ENCODE measurements at regions not wholly inside any gene's neighbourhood (a gene's known extent, or its start where the extent isn't known, plus 50 kb on each side); places are given as distances from the start of the nearest gene placed in this dataset.

- H3K9me3 Mint-ChIP-seq (ENCODE audit: low read depth): no peaks in the 10 kb centered on the region
- no peak for TF ChIP-seq CTCF (IDR thresholded peaks at IDR 0.05)
- no peak overlapping the region for H3K4me3 Mint-ChIP-seq (ENCODE audit: unreplicated experiment)
- DNase-seq (ENCODE audit: low spot score): no peak
- no peaks in the 10 kb centered on the region for H3K27me3 Mint-ChIP-seq (ENCODE audit: low read depth)
- H3K27ac Mint-ChIP-seq (ENCODE audit: unreplicated experiment): no peak overlapping the region
- H3K4me1 Mint-ChIP-seq (ENCODE audit: low read depth): peaks cover 4% of the 10 kb centered on the region
- no peaks in the 10 kb centered on the region for H3K36me3 Mint-ChIP-seq (ENCODE audit: low read depth)
Observed at GRCh38 chr7:18363751-18364380, 131.7 kb upstream of the HDAC9 start.

- no peaks in the 10 kb centered on the region for H3K27me3 Mint-ChIP-seq (ENCODE audit: low read depth)
- no peaks in the 10 kb centered on the region for H3K36me3 Mint-ChIP-seq (ENCODE audit: low read depth)
- no peak for DNase-seq (ENCODE audit: low spot score)
- no peak overlapping the region for H3K27ac Mint-ChIP-seq (ENCODE audit: unreplicated experiment)
- H3K4me3 Mint-ChIP-seq (ENCODE audit: unreplicated experiment): no peak overlapping the region
- H3K9me3 Mint-ChIP-seq (ENCODE audit: low read depth): no peaks in the 10 kb centered on the region
- no peak for TF ChIP-seq CTCF (IDR thresholded peaks at IDR 0.05)
- H3K4me1 Mint-ChIP-seq (ENCODE audit: low read depth): peaks cover 4% of the 10 kb centered on the region
Observed at GRCh38 chr7:18364396-18364795, 131.2 kb upstream of the HDAC9 start.

- Mint-ChIP-seq H3K4me3 (ENCODE audit: unreplicated experiment) (no peak overlapping the region), H3K9me3 (ENCODE audit: low read depth) (no peaks in the 10 kb centered on the region), H3K27me3 (ENCODE audit: low read depth) (no peaks in the 10 kb centered on the region), H3K36me3 (ENCODE audit: low read depth) (no peaks in the 10 kb centered on the region), H3K4me1 (ENCODE audit: low read depth) (peaks cover 4% of the 10 kb centered on the region), H3K27ac (ENCODE audit: unreplicated experiment) (no peak overlapping the region)
- no peak for TF ChIP-seq CTCF (IDR thresholded peaks at IDR 0.05)
- DNase-seq (ENCODE audit: low spot score): no peak
Observed at GRCh38 chr7:18366394-18366793, 129.2 kb upstream of the HDAC9 start.

GRCh38 chr7:18369011-18369410 lies 126.5 kb upstream of the HDAC9 start:
- no peaks in the 10 kb centered on the region for H3K4me1 Mint-ChIP-seq (ENCODE audit: low read depth)
- no peaks in the 10 kb centered on the region for H3K27me3 Mint-ChIP-seq (ENCODE audit: low read depth)
- H3K9me3 Mint-ChIP-seq (ENCODE audit: low read depth): no peaks in the 10 kb centered on the region
- no peak for TF ChIP-seq CTCF (IDR thresholded peaks at IDR 0.05)
- DNase-seq (ENCODE audit: low spot score): no peak
- no peak overlapping the region for H3K27ac Mint-ChIP-seq (ENCODE audit: unreplicated experiment)
- no peaks in the 10 kb centered on the region for H3K36me3 Mint-ChIP-seq (ENCODE audit: low read depth)
- no peak overlapping the region for H3K4me3 Mint-ChIP-seq (ENCODE audit: unreplicated experiment)

- H3K27me3 Mint-ChIP-seq (ENCODE audit: low read depth): no peaks in the 10 kb centered on the region
- no peak overlapping the region for H3K4me3 Mint-ChIP-seq (ENCODE audit: unreplicated experiment)
- TF ChIP-seq CTCF (IDR thresholded peaks at IDR 0.05): no peak
- DNase-seq (ENCODE audit: low spot score): no peak
- H3K4me1 Mint-ChIP-seq (ENCODE audit: low read depth): no peaks in the 10 kb centered on the region
- H3K36me3 Mint-ChIP-seq (ENCODE audit: low read depth): no peaks in the 10 kb centered on the region
- no peak overlapping the region for H3K27ac Mint-ChIP-seq (ENCODE audit: unreplicated experiment)
- no peaks in the 10 kb centered on the region for H3K9me3 Mint-ChIP-seq (ENCODE audit: low read depth)
Observed at GRCh38 chr7:18370633-18371032, 124.9 kb upstream of the HDAC9 start.

Measured in chondrocyte (in vitro differentiated cells).